ENCODE measurements at regions not wholly inside any gene's neighbourhood (a gene's known extent, or its start where the extent isn't known, plus 50 kb on each side); places are given as distances from the start of the nearest gene placed in this dataset.
"Not testable (repeated sequence)": the region's sequence is repeated elsewhere in the genome, so short reads cannot be mapped to it uniquely, and the experiment has no call there.

GRCh38 chr3:76198086-76198485 lies 412.7 kb upstream of the ZNF717 start:
- DNase-seq (ENCODE audit: low read depth in 2 of 2) = no peak

DNA sequence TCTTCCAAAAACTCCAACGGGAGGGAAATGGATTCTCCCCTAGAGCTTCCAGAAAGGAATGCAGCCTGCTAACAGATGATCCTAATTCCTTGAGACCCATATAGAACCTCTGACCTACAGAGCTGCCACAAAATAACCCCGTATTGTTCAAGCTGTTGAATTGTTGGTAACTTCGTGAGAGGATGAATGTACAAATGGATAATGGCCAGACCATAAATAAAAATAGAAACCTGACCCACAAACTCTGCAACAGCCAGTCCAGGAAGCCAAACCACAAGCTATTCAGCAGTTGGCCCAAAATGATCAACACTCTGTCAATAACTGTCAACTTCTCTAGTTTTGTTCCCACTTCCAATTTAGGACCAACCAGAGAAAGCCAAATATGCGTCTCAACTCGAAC lies 414.0 kb upstream of the ZNF717 start:
- DNase-seq (ENCODE audit: low read depth in 2 of 2) = no peak

DNA sequence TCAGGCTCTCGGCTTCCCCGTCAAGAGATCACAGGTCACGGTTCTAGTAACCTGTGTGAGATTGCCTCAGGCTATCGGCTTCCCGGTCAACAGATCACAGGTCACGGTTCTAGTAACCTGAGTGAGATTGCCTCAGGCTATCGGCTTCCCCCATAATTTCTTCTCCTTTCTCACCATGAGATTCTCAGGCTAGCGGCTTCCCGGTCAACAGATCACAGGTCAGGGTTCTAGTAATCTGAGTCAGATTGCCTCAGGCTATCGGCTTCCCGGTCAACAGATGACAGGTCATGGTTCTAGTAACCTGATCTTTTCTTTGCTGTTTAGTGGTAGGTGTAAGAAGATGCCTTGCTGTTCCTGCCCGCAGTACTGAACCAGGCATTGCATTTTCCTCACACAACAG lies 418.2 kb upstream of the ZNF717 start:
- no peak for DNase-seq (ENCODE audit: low read depth in 2 of 2)

GRCh38 chr3:76206346-76206745 lies 421.0 kb upstream of the ZNF717 start:
- no peak for DNase-seq (ENCODE audit: low read depth in 2 of 2)

GRCh38 chr3:76212679-76213078 lies 427.3 kb upstream of the ZNF717 start:
- DNase-seq (ENCODE audit: low read depth in 2 of 2) = no peak

GRCh38 chr3:76222201-76222600 lies 436.9 kb upstream of the ZNF717 start:
- no peak for DNase-seq (ENCODE audit: low read depth in 2 of 2)

- no peak for DNase-seq (ENCODE audit: low read depth in 2 of 2)
Measured at GRCh38 chr3:76231258-76231657, 445.9 kb upstream of the ZNF717 start.

DNA sequence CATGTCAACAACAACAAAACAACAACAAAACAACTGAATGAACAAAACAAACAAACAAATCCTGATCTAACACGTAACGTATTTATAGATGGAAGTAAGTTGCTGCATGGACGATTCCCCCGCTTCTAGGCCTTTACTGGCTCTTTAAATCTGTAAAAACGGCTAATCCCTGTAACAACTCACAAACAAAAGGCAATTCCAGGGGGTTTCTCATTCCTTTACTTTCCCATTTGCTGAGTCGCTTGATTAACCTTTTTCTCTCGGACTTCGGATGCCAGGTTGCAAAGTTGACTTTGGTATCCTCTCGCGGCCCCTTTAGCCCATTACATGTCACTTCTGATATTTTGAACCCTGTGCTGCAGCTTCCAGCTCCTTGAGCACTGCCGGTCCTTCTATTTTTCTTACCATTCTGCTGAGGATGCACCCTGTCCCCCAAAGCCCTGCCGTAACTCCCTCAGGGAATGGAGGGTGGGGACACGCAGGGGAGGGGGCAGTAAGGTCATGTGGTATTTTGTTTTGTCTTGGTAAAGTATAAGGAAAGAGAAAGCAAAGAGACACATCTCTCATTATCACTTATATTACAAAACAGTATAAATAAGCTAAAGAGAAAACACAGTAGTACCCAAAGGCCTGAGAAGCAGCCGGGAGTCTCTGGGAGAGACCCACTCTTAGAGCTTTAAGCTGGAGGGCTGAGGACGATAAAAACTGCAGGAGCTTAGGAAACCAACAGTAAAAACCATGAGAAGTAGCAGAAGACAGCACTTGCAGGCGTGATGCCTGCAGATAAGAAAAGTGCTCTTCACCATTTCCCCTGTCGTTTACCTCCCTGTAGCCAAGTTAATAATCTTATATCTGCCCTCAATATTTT lies 457.8 kb upstream of the ZNF717 start:
- no peak for DNase-seq (ENCODE audit: low read depth in 2 of 2)

- DNase-seq (ENCODE audit: low read depth in 2 of 2) = no peak
Measured at GRCh38 chr3:76245073-76245472, 459.7 kb upstream of the ZNF717 start.

GRCh38 chr3:76245622-76246021 lies 460.3 kb upstream of the ZNF717 start:
- no peak for DNase-seq (ENCODE audit: low read depth in 2 of 2)

DNA sequence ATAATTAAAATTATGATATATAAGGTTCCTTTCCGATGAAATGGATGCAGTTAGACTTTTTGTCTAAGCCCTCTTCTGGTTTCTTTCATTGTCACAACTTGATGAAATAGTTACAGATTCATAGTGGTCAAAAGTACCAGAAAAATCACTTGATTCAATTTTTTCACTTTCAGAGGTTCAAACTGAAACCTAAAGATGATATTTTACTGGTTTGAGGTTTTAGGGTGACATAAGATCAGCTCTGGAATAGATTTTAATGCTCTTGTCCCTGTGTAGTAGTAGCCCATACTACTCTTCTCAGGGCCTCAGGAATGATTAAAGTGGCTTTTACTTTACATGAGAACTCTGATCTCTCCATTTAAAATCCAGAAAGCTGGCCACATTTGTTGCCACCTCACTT lies 479.1 kb upstream of the ZNF717 start:
- no peak for DNase-seq (ENCODE audit: low read depth in 2 of 2)

DNA sequence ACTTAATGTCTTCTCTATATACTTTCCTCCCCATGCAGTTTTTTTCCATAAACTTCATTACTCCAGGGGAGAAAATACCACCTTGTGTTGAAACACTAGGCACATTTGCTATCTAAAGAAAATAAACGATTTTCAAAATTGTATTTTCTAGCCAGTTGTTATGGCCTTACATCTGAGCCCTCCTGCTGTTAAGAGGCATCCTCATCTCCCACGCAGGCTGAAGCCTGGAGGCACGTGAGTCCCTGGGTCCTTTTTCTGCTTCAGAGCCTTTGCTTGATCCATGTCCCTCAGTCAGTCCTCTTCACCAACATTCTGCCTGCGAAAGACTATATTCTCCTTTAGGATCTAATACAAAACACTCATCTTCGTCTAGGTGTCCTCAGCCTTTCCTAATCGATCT lies 479.6 kb upstream of the ZNF717 start:
- no peak for DNase-seq (ENCODE audit: low read depth in 2 of 2)

- DNase-seq (ENCODE audit: low read depth in 2 of 2) = no peak
Measured at GRCh38 chr3:76266511-76266910, 481.2 kb upstream of the ZNF717 start.

DNA sequence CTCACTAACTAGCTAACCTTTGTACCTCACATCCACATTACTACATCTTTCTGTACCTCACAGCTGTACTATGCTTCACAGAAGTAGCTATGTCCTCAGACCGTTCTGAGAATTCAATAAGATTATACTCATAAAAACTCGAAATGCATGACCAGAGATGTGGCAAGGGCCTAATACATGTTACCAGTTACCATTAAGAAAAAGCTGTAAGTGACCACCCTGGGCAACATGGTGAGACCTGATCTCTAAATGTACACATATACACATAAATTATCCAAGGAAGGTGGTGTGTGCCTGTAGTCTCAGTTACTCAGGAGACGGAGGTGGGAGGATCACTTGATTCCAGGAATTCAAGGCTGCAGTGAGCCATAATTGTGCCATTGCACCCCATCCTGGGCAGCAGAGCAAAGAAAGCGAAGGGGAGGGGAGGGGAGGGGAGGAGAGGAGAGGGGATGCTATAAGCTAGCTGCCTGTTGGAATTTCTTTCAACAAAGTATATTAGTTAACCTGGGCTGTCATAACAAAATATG lies 482.6 kb upstream of the ZNF717 start:
- DNase-seq (ENCODE audit: low read depth in 2 of 2) = no peak

DNA sequence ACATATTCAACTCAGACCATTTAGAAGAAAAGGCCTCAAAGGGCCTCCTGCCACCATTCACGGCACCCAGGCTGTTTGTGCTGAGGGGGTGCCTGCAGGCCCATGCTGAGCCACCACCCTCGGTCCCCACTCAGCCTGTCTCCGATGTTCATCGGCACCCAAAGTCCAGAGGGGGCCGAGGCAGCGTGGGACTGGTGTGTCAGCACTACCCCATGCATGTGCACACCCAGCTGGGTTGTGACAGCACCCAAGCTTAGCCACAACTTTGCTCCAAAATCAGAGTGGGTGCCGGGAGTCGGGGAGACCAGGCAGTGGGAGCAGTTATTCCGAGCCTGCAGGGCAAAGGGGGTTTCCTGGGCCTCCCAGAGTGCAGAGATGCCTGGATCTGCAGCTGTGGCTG lies 508.5 kb upstream of the ZNF717 start:
- peak in 1 of 2 donors; percentile 0 for DNase-seq (ENCODE audit: low read depth in 2 of 2)

DNA sequence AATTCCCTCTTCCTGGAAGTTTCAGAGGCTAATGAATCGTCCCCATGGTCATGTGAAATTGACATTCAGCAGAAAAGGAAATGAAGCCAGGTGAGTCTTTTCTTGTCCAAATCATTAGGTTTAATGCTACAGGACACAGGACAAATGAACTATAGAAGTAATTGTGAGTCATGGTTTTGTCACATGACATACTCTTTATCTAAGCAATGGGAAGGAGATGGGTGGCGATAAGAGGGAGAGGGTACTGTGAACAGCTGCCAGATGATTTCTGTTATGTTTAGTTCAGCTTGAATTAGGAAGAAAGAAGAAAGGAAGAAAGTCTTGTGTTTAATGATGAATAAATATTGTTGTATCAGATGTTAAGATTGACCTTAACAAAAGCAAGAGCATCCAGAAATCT lies 515.4 kb upstream of the ZNF717 start:
- no peak for DNase-seq (ENCODE audit: low read depth in 2 of 2)

- no peak for DNase-seq (ENCODE audit: low read depth in 2 of 2)
Measured at GRCh38 chr3:76307556-76307955, 522.2 kb upstream of the ZNF717 start.

DNA sequence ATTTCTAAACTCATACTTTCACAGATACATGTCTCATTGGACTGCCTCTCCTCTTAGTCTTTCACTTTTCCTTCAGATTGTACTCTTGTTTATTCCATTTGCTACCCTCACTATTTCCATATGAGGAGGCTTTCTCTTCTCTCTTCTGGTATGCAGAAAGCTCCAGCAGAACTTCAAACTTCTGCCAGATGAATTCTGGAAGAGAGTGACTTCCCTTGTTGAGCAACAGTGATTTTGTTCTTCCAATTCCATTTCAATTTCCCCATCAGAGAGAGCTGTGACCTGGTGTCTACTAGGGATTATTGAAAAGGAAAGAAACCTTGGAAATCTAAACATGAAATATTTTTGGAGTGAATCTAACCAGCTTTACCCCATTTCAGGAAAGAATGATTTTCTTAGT lies 523.2 kb upstream of the ZNF717 start:
- no peak for DNase-seq (ENCODE audit: low read depth in 2 of 2)

DNA sequence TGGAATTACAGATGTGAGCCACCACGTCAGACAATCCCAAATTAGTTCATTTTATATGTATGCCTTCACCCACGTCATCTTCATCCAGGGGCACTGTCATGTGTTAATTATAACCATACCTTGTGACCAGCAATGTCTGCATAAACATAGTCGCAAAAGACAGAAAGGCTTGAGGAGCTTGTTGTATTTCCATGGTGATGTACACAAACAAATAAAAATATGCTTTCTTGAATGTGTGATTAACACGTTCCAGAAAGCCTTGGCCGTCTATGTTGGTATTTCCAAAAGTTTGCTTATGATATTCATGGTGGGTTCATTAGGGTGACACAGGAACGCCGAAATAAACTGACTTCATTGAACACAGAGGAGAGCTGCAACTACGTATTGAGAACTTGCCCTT lies 524.7 kb upstream of the ZNF717 start:
- DNase-seq (ENCODE audit: low read depth in 2 of 2) = no peak

GRCh38 chr3:76310667-76311066 lies 525.3 kb upstream of the ZNF717 start:
- DNase-seq (ENCODE audit: low read depth in 2 of 2) = no peak

- no peak for DNase-seq (ENCODE audit: low read depth in 2 of 2)
Measured at GRCh38 chr3:76311941-76312340, 526.6 kb upstream of the ZNF717 start.

GRCh38 chr3:76315906-76316305 lies 530.6 kb upstream of the ZNF717 start:
- not testable (repeated sequence) for DNase-seq (ENCODE audit: low read depth in 2 of 2)

GRCh38 chr3:76321614-76322013 lies 536.3 kb upstream of the ZNF717 start:
- no peak for DNase-seq (ENCODE audit: low read depth in 2 of 2)
